Activated CD8-positive, alpha-beta memory T cell treated with anti-CD3 and anti-CD28 coated beads for 1 hour (primary cell): ENCODE measurements at regions not wholly inside any gene's neighbourhood (a gene's known extent, or its start where the extent isn't known, plus 50 kb on each side); places are given as distances from the start of the nearest gene placed in this dataset.

Source experiments
- DNase-seq, 2 donors: peaks; one replicate each; pipeline ENCODE4 v3.0.0-alpha.2; 2020; ENCODE audit warnings: low read depth in 1 of 2; ENCODE audit errors: extremely low read depth in 1 of 2

- no peak for DNase-seq
These were observed 84.2 kb downstream of the KCNRG start for GRCh38 chr13:50099473-50099872.

GRCh38 chr13:50101590-50101989, 86.3 kb downstream of the KCNRG start:
- no peak for DNase-seq

- DNase-seq, result no peak
These were observed 89.2 kb downstream of the KCNRG start for GRCh38 chr13:50104493-50104892.

GRCh38 chr13:50106559-50106958, 91.3 kb downstream of the KCNRG start:
- DNase-seq, result no peak

GRCh38 chr13:50107205-50107604, 92.0 kb downstream of the KCNRG start:
- DNase-seq, result no peak

GRCh38 chr13:50114961-50115360, 99.7 kb downstream of the KCNRG start:
- no peak for DNase-seq

- DNase-seq, result no peak
These were observed 100.5 kb downstream of the KCNRG start for GRCh38 chr13:50115695-50116094.

GRCh38 chr13:50116430-50116973, 101.3 kb downstream of the KCNRG start:
- no peak for DNase-seq

GRCh38 chr13:50119591-50119990, 104.3 kb downstream of the KCNRG start:
- no peak for DNase-seq

GRCh38 chr13:50122455-50122854, 107.2 kb downstream of the KCNRG start:
- no peak for DNase-seq

GRCh38 chr13:50123002-50123401, 107.8 kb downstream of the KCNRG start:
- DNase-seq, result no peak

GRCh38 chr13:50123515-50123861, 108.2 kb downstream of the KCNRG start:
- no peak for DNase-seq

- peak; percentile 54 to 74 for DNase-seq
These were observed 108.8 kb downstream of the KCNRG start for GRCh38 chr13:50123862-50124535.

GRCh38 chr13:50124536-50125303, 109.5 kb downstream of the KCNRG start:
- DNase-seq, result peak; percentile 91 to 93

GRCh38 chr13:50125304-50125553, 110.0 kb downstream of the KCNRG start:
- no peak for DNase-seq

GRCh38 chr13:50125554-50126262, 110.5 kb downstream of the KCNRG start:
- peak; percentile 75 to 78 for DNase-seq

GRCh38 chr13:50126263-50126992, 111.2 kb downstream of the KCNRG start:
- no peak for DNase-seq

- DNase-seq, result no peak
These were observed 111.9 kb downstream of the KCNRG start for GRCh38 chr13:50126993-50127725.

GRCh38 chr13:50127726-50128291, 112.6 kb downstream of the KCNRG start:
- DNase-seq, result no peak

GRCh38 chr13:50128428-50128931, 113.2 kb downstream of the KCNRG start:
- DNase-seq, result no peak
